ENCODE measurements at regions not wholly inside any gene's neighbourhood (a gene's known extent, or its start where the extent isn't known, plus 50 kb on each side); places are given as distances from the start of the nearest gene placed in this dataset.

- no peak for DNase-seq
- TF ChIP-seq POLR2A (IDR thresholded peaks at IDR 0.05), result no peak
- 35 to 46% (median 38%) methylated on average over 5 of the region's 5 CpGs for WGBS, 3 donors
Measured at GRCh38 chr22:22817468-22818201, 70.0 kb upstream of the IGLL5 start.

DNA sequence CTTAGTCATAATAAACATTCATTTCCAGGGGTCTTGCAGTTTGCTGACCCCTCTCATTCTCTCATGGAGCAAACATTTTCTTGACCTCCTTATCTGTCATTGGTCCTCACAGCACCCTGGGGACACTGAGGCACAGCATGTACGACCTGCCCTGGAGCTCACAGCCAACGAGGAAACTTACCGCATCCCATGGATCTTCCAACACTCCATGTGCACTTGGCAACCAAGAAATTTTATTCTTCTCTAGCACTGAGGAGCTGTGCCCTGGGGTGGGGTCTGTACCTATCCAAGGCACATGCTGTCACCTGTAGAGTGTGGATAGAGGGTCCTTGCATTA, 69.4 kb upstream of the IGLL5 start:
- Histone ChIP-seq H3K36me3 (no peaks in the 10 kb centered on the region), H3K9me3 (no peaks in the 10 kb centered on the region), H3K27ac (no peak overlapping the region), H3K4me1 (ENCODE audit: insufficient read depth) (no peaks in the 10 kb centered on the region), H3K4me3 (no peak overlapping the region), H3K27me3 (no peaks in the 10 kb centered on the region)
- TF ChIP-seq, protein P1, sequence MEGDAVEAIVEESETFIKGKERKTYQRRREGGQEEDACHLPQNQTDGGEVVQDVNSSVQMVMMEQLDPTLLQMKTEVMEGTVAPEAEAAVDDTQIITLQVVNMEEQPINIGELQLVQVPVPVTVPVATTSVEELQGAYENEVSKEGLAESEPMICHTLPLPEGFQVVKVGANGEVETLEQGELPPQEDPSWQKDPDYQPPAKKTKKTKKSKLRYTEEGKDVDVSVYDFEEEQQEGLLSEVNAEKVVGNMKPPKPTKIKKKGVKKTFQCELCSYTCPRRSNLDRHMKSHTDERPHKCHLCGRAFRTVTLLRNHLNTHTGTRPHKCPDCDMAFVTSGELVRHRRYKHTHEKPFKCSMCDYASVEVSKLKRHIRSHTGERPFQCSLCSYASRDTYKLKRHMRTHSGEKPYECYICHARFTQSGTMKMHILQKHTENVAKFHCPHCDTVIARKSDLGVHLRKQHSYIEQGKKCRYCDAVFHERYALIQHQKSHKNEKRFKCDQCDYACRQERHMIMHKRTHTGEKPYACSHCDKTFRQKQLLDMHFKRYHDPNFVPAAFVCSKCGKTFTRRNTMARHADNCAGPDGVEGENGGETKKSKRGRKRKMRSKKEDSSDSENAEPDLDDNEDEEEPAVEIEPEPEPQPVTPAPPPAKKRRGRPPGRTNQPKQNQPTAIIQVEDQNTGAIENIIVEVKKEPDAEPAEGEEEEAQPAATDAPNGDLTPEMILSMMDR (IDR thresholded peaks at IDR 0.05), result no peak
- no peak for TF ChIP-seq EP300 (IDR thresholded peaks at IDR 0.05)
- TF ChIP-seq POLR2A (IDR thresholded peaks at IDR 0.05), result no peak
- DNase-seq, result no peak
- intact Hi-C loops (cut with DNase I), result no loop called here
- 72 to 92% (median 78%) methylated on average over 3 of the region's 3 CpGs for WGBS, 3 donors

More at GRCh38 chr22:22817468-22818201, 70.0 kb upstream of the IGLL5 start:
- Histone ChIP-seq H3K4me1 (ENCODE audit: insufficient read depth) (no peaks in the 10 kb centered on the region), H3K27me3 (no peaks in the 10 kb centered on the region), H3K36me3 (no peaks in the 10 kb centered on the region), H3K4me3 (no peak overlapping the region), H3K27ac (no peak overlapping the region), H3K9me3 (no peaks in the 10 kb centered on the region)
- intact Hi-C loops (cut with DNase I), result no loop called here

- Histone ChIP-seq H3K27me3 (no peaks in the 10 kb centered on the region), H3K36me3 (no peaks in the 10 kb centered on the region), H3K27ac (no peak overlapping the region), H3K4me3 (no peak overlapping the region), H3K4me1 (ENCODE audit: insufficient read depth) (no peaks in the 10 kb centered on the region), H3K9me3 (no peaks in the 10 kb centered on the region)
- 78 to 85% (median 80%) methylated on average over 12 of the region's 12 CpGs for WGBS, 3 donors
- intact Hi-C loops (cut with DNase I), result no loop called here
- DNase-seq, result no peak
- TF ChIP-seq, protein P1 (IDR thresholded peaks at IDR 0.05), result no peak
- TF ChIP-seq POLR2A (IDR thresholded peaks at IDR 0.05) (no peak), EP300 (IDR thresholded peaks at IDR 0.05) (no peak)
Measured at GRCh38 chr22:22818861-22819855, 68.5 kb upstream of the IGLL5 start.

DNA sequence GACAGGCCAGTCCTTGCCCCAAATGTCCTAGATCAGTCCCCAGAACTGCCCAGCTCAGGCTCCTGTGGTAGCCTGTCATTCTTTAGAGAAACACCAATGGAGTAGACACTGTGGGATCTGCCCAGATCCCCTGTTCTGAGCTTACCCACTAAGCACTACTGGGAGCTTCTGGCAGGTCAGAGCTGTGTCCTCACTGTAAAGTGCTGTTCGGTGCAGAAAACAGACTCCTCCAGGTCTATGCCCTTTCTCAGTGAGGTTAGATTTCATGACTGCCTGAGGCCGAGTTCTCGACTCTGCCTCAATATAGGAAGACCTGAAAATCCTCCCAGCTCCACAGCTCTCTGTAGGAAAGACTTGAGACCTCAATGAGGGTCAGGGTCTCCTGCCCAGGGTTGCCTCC, 67.5 kb upstream of the IGLL5 start:
- Histone ChIP-seq H3K36me3 (no peaks in the 10 kb centered on the region), H3K4me1 (ENCODE audit: insufficient read depth) (no peaks in the 10 kb centered on the region), H3K27me3 (no peaks in the 10 kb centered on the region), H3K4me3 (no peak overlapping the region), H3K9me3 (no peaks in the 10 kb centered on the region), H3K27ac (no peak overlapping the region)
- TF ChIP-seq, protein P1 (IDR thresholded peaks at IDR 0.05), result no peak
- no peak for TF ChIP-seq EP300 (IDR thresholded peaks at IDR 0.05)
- intact Hi-C loops (cut with DNase I), result no loop called here
- DNase-seq, result no peak
- 79 to 93% (median 82%) methylated on average over 3 of the region's 3 CpGs for WGBS, 3 donors

Measured in ovary (tissue), 7 donors.